GM21737 (cell line): ENCODE measurements at regions not wholly inside any gene's neighbourhood (a gene's known extent, or its start where the extent isn't known, plus 50 kb on each side); places are given as distances from the start of the nearest gene placed in this dataset.
"Not testable (repeated sequence)": the region's sequence is repeated elsewhere in the genome, so short reads cannot be mapped to it uniquely, and the experiment has no call there.

Source experiments
- ATAC-seq: cut with Tn5 transposase; IDR thresholded peaks from one replicate; pipeline ENCODE4 v1.9.1; 2021; ENCODE audit warnings: mild to moderate bottlenecking, moderate library complexity; ENCODE audit not compliant: unreplicated experiment

DNA sequence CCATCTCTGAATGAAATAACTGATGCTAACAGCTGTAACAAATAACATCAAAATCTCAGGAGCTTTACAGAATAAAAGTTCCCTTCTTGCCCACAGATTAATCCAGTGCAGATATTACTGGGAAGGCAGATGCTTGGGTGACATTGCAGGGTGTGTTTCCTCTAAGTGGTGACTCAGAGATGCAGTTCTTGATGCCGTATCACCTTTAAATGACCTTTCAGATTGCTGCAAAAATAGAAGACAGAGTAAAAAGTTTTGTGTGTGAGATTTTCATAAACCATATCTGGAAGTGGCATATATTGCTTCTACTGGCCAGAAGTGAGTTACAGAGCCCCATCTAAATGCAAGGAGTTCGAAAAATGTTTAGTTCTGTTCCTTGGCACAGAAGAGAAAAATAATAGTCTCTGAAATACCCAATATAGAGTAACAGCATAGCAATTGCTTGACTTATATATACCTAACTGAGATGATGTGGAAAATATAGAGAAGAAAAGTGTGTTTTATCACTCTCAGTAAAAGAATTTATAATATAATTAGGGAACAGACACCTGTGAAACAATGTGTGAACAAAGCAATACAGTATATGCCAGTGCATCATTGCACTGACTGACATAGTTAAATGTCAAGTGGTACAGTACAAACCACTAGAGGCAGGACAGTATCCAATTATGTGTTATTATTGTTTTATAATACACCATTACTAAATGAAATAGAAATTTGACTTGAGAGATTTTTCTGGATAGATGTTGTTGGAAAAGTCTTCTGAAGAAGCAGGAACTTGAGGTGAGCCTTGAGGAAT, 430.7 kb upstream of the CBLB start:
- ATAC-seq = peak; percentile 55

DNA sequence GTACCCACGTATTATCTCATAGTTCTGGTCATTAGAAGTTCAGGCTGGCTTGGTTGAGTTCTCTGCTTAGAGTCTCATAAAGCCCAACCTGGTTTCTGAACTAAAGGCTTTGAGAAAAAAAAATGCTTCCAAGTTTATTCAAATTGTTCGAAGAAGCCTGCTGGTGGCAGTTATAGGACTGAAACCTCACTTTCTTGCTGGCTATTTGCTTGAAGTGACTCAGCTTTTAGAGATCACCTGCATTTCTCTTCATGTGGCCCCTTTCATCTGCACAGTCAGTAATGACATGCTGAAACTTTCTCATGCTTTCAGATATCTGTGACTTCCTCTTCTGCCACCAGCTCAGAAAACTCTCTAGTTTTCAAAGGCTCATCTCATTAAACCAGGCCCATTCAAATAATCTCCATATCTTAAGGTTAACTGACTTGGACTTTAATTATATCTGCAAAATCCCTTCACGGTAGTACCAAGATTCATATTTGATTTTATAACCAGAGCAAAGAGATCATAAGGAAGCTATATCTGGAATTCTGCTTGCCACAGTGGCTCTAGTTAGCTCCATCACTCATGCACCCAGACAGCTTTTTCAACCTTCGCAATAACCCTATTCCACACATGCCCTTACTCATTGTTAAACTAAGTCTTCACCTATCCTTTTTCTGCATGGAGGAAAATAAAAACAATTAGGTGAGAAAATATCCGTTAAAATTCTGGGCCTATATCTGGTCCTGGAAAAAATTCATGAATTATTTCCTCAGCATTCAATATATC, 433.8 kb upstream of the CBLB start:
- ATAC-seq = peak; percentile 92

DNA sequence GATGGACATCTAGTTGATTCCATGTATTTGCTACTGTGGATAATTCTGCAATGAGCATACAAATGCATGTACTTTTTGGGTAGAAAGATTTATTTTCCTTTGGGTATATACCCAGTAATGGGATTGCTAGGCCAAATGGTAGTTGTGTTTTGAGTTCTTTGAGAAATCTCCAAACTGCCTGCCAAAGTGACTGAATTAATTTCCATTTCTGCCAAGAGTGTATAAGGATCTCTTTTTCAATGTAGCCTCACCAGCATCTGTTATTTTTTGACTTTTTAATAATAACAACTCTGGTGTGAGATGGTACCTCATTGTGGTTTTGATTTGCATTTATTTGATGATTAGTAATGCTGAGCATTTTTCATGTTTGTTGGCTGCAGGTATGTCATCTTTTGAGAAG, 435.0 kb upstream of the CBLB start:
- ATAC-seq = no peak

DNA sequence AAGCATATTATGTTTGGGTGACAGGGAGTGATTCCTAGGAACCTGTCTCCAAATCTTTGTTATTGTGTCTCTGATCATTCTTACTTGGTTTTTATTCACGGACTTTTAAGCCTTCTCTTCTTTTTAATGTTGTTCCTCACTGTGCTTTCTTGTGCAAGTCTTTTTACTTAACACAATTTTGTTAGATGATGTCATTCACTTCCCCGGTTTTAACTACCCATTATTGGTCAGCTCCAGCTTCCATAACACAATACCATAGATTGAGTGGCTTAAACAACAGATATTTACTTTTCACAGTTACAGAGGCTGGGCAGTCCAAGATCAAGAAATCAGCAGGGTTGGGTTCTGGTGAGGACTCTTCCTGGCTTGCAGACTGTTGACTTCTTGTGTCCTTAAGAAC, 436.3 kb upstream of the CBLB start:
- no peak for ATAC-seq

DNA sequence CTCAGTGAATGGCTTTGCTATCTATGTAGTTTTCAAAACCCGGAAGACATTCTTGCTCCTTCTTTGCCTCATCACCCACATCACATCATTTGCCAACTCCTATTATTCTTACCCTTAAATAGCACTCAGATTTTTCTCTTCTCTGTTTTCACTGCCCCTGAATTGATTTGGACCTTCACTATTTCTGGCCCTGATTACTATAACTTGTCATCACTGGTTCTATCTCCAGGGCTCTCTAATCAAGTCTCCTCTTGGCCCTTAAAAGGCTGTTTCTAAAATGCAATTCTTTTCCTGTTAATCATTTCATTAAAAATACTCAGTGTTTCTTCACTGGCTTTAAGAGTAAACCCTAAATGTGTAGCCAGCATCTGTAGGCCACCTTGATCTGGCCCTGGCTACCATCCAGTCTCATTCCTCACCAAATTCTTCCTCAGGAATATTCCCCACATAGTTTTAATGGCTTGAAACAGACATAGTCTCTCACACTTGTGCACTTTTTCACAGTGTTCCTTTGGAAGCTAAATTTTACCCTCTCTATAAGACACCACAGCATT, 437.1 kb upstream of the CBLB start:
- no peak for ATAC-seq

DNA sequence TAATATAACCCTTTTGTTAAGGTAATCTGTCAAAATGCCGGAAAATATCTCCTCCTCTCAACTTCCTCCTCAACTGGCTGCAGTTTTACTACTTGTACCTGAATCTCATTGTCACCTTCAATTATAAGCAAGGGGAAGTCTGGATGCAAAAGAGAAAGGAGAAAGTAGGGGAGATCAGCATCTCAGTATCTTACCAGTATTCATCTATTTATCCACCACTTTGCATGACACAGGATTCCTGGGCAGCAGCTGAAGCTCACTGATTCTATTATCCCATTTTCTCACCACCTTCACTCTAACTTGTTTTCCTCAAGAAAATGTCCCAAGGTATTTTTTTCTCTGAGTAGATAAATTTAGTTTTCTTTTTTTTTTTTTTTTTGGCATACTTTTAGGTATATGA, 440.5 kb upstream of the CBLB start:
- ATAC-seq = no peak

DNA sequence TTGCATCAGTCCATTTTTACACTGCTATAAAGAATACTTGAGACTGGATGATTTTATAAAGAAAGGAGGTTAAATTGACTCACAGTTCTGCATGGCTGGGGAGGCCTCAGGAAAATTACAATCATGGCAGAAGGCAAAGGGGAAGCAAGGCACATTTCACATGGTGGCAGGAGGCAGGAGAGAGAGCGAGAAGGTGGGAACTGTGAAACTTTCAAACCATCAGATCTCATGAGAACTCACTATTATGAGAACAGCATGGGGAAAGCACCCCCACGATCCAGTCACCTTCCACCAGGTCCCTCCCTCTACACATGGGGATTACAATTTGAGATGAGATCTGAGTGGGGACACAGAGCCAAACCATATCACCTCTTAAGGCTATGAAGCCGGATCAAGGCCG, 441.0 kb upstream of the CBLB start:
- not testable (repeated sequence) for ATAC-seq

DNA sequence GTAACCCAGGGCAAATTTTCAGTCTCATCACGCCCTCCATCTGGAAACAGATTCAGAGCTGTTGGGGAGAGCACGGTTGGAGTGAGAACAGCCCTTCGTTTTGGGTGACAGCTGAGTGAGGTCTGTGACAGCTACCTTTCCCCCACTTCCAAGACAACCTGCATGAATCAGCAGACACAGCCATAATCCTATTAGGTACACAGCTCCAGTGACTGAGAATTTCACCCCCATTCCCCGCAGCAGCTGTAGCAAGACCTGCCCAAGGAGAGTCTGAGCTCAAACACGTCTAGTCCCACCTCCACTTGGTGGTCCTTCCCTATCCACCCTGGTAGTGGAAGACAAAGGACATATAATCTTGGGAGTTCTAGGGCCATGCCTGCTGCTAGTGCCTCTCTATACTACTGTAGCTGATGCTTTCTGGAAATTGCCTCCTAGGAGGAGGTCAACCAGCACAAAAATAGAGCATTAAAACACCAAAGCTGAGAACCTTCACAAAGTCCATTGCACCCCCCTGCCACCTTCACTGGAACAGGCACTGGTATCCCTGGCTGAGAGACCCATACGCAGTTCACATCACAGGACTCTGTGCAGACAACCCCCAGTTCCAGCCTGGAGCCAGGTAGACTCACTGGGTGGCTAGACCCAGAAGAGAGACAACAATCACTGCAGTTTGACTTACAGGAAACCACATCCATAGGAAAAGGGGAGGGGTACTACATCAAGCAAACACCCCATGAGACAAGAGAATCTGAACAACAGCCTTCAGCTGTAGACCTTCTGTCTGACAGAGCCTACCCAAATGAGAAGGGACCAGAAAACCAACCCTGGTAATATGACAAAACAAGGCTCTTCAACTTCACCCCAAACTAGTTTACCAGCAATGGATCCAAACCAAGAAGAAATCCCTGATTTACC, 448.6 kb upstream of the CBLB start:
- no peak for ATAC-seq

DNA sequence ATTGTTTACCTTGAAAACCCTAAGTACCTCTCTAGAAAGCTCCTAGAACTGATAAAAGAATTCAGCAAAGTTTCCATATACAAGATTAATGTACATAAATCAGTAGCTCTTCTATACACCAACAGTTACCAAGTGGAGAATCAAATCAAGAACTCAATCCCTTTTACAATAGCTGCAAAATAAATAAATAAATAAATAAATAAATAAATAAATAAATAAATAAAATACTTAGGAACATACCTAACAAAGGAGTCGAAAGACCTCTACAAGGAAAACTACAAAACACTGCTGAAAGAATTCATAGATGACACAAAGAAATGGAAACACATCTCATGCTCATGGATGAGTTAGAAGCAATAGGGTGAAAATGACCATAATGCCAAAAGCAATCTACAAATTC, 452.6 kb upstream of the CBLB start:
- not testable (repeated sequence) for ATAC-seq

DNA sequence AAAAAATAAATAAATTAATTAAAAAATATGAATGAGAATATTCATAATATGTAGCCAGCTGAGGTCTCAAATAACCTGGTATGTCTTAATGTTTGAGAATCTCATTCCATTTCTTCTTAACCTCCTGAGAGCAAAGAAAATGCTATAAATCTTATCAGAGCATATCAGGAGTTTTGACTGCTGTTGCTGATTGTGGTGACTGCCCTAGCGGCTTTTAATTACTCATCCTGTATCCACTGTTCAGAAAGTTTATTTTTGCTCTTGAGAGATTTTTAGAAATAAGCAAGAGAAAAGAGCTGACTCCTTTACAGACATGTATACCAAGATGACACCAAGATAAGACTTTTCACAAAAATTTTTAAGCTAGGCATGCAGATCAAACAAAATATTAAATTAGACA, 454.8 kb upstream of the CBLB start:
- no peak for ATAC-seq

DNA sequence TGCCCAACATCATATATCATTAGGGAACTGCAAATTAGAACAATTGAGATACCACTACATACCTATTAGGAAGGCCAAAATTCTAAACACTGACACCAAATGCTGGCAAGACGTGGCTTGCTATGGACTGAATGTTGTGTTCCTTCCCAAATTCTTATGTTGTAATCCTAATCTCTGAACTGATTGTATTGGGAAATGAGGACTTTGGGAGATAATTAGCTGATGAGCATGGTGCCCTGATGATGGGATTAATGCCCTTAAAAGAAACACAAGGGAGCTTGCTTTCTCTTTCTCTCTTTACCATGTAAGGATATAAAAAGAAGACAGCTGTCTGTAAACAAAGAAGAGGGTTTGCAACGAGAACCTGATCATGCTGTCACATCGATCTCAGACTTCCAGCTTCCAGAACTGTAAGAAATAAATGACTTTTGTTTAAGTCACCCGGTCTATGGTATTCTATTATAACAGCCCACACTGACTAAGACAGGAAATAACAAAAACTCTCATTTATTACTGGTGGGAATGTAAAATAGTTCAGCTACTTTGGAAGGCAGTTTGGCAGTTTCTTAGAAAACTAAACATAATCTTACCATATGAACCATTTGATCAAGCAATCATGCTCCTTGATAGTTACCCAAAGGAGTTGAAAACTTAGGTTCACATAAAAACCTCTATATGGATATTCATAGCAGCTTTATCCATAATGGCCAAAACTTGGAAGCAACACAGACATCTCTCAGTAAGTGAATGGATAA, 458.3 kb upstream of the CBLB start:
- ATAC-seq = no peak

DNA sequence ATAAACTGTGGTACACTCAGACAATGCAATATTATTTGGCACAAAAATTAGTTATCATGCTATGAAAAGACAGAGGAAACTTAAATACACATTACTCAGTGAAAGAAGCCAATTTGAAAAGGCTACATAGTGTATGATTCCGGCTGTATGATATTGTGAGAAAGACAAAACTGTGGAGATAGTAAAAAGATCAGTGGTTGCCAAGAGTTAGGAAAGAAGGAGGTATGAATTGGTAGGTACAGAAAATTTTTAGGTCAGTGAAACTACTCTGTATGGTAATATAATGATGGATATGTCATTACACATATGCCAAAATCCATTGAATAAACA, 458.8 kb upstream of the CBLB start:
- ATAC-seq = no peak

DNA sequence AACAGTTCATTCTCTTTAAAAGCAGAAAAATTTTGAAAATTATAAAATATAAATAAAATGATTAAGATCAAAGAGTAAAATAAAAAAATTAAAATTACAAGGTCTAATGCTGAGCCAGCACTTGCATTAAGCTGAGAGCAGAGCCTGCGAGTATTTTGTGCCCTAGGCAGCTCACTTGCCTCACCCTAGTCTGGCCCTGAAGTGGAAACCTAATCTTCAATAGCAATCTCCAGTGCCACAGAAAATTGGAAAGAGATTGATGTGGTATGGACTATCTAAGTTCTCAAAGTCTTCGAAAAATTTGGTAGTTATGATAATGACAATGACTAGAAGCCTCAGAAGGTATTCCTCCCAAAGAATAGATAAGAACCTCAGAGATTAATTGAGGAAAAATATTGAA, 459.4 kb upstream of the CBLB start:
- ATAC-seq = no peak

DNA sequence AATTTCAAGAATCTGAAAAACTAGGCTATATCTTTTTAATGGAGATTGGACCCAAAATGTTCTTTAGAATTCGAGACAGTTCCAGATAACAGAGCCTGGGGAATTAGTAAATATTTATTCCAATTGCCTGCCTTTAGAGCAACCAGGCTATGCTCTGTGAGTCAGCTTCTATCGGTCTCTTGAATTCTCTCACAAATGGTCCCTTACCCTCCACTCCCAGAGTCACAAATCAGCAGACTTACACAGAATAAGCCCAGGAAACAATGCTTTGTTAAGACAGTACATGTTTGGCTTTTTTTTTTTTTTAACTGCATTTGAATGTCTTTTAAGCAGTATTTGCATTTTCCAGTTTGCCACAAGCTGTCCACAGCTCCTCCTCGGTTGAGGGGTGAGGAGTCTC, 460.7 kb upstream of the CBLB start:
- no peak for ATAC-seq

DNA sequence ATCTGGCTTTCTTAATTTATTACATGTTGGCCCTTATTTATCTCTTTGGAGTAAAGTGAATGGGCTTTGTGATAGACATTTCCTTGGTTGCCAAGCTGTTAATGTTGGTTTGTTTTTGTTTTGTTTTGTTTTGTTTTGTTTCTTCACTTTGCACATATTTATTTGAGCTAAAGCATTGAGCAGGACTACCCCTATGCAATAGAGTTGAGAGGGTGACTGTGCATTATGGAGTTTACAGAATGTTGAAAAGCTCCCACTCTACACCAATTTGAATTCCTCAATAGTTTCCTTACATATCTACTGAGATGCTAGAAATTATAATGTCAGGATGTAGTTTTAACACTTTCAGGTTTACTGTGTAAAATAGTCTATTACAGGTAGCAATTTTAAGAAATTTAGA, 462.8 kb upstream of the CBLB start:
- ATAC-seq = no peak

DNA sequence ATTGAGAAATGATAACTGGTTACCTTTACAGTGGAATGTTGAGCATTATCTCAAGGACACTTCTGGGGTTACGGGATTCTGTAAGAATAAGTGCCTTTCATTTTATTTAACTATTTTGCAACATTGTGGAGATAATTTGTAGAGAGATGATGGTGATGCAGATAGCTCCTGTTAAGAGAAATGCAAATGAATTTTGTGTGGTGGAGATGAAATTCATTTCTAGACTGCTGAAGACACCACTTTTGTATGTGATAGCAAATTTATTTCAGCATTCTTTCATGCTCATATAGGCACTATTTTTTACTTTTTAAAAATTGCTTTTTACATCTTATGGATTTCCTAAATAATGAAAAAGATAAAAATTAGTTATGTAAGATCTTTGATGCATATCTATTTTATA, 463.3 kb upstream of the CBLB start:
- no peak for ATAC-seq

DNA sequence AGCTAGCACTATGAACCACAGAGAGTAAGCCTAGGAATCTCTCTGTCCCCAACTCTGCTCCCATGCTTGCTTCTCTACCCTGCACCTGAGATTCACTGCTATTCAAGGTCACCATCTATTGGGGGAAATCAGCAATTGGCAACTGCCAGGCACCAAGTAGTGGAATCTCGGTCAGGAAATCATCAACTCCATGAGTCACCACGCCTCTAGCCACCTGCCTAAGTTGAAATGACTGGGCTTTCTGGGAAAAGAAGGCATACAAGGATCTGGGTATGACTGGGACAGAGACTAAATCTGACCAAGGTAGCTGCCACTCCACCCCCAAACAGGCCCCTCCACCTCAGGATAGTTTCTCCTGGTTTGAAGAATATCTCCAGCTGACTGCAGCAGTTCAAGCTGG, 464.1 kb upstream of the CBLB start:
- no peak for ATAC-seq

DNA sequence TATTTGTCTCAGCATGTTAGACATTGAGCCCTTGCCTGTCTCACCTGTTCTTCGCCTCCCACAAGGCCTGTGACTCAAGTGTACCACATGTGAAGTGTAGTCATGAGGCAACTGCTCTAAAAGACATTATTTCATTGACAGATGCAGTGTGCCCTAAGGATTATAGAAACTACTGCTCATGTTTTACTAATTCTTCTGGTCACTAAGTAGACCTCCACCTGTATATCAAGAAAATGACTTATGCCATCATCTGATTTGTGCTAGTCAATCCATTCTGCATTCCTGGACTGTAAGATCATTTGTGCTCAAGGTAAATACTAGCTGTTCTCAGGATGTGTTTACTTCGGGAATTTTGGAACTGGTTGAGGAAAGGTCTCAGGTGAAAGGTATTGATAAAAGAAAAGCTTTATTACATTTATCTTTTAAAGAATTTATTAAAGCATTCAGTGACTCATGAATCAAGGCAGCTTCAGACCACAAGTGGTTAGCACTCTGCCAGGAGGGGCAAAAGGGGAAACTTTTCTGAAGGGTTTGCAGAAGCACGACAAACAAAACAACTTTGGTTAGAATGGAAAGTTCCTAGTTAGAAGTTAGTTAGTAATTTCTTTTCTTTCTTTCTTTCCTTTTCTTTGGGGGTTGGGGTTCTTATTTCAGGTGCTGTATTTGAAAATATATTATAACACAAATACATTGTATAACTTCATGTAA, 465.3 kb upstream of the CBLB start:
- peak; percentile 68 for ATAC-seq

DNA sequence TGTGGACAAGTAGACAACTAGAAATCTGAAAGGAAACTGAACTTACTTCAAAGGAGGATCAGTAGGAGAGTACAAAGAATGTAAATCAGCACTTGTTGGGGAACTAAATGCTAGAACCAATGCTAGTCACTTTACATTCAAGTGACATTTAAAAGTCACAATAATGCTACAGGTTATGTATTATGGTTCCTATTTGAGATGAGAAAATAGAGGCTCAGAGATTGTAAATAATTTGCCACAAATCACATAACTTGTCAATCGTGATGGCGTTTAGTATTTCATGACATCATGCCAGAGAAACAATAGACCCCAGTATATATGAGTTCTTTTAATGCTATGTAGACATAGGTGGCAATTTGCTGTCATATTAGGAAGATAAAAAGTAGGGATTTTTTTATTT, 467.8 kb upstream of the CBLB start:
- ATAC-seq = no peak

DNA sequence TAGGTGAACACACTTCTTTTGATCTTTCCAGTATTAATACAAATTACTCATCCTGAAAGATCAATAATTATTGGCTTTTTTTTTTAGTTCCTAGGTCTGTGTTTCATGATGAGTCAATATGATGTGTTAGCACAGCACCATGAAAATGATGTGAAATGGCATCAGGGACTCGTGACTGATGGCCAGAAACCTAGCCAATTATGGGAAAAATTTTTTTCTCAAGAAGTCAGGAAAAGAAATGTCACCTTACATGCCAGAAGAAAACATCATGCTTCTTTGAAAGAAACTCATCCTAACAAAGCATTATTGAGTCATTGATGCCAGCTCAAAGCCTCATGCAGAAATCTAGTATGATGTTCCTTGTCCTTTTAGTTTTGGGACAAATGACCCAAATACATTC, 468.3 kb upstream of the CBLB start:
- ATAC-seq = no peak
